ENCODE measurements at regions not wholly inside any gene's neighbourhood (a gene's known extent, or its start where the extent isn't known, plus 50 kb on each side); places are given as distances from the start of the nearest gene placed in this dataset.

GRCh38 chr12:89968151-89968700, 259.6 kb upstream of the ATP2B1 start:
- TF ChIP-seq CTCF (IDR thresholded peaks at IDR 0.05): no peak
- TF ChIP-seq POLR2A (IDR thresholded peaks at IDR 0.05): no peak

Measured in thyroid gland (tissue), 4 donors.